ENCODE measurements at regions not wholly inside any gene's neighbourhood (a gene's known extent, or its start where the extent isn't known, plus 50 kb on each side); places are given as distances from the start of the nearest gene placed in this dataset.
"Not testable (repeated sequence)": the region's sequence is repeated elsewhere in the genome, so short reads cannot be mapped to it uniquely, and the experiment has no call there.

GRCh38 chrX:25522443-25523010, 506.8 kb upstream of the ARX start:
- H4K91ac ChIP-seq (ENCODE audit: insufficient read depth, low read depth, low read length); H3K9me1 ChIP-seq (ENCODE audit: insufficient read depth, low read length); H2BK5ac ChIP-seq (ENCODE audit: low read depth, low read length, poor library complexity, severe bottlenecking); H3K36me3 ChIP-seq (ENCODE audit: control insufficient read depth, insufficient read depth, low read length); H3K27ac ChIP-seq (ENCODE audit: insufficient read depth, low read length); H3K4ac ChIP-seq (ENCODE audit: low read depth, low read length); ATAC-seq (ENCODE audit: low read depth); H4K20me1 ChIP-seq (ENCODE audit: insufficient read depth, low read length); H2BK120ac ChIP-seq (ENCODE audit: low read depth, low read length); H4K5ac ChIP-seq (ENCODE audit: low read depth, low read length); H3K56ac ChIP-seq (ENCODE audit: extremely low read depth, insufficient read depth, low read length); H3K4me2 ChIP-seq (ENCODE audit: low read depth, low read length); dilution Hi-C loops (cut with HindIII; ENCODE audit: low sequenced_read_pairs, unreplicated experiment); H2AK5ac ChIP-seq (ENCODE audit: low read depth, low read length); POLR2A ChIA-PET (ENCODE audit: unreplicated experiment); H3K18ac ChIP-seq (ENCODE audit: low read depth, low read length); H3K23ac ChIP-seq (ENCODE audit: low read depth, low read length); H3K4me1 ChIP-seq (ENCODE audit: control insufficient read depth, insufficient read depth, low read length); H2AK9ac ChIP-seq (replicated peaks; ENCODE audit: low read depth, low read length, poor library complexity); CTCF ChIA-PET; H3K4me3 ChIP-seq (ENCODE audit: insufficient read depth, low read depth, low read length); BruUV-seq (replicated peaks); H3K27me3 ChIP-seq (ENCODE audit: control insufficient read depth, insufficient read depth, low read length); in situ Hi-C loops (cut with MboI; ENCODE audit: low sequenced_read_pairs); H2AFZ ChIP-seq (replicated peaks; ENCODE audit: low read length, poor library complexity); H3K9me3 ChIP-seq (ENCODE audit: control insufficient read depth, insufficient read depth, low read length); H3K14ac ChIP-seq (replicated peaks; ENCODE audit: low read depth, low read length); H3K79me1 ChIP-seq (ENCODE audit: low read depth in 1 of 2, low read length in 2 of 2); DNase-seq; H4K8ac ChIP-seq (ENCODE audit: low read depth in 2 of 2, low read length in 2 of 2); H3K9ac ChIP-seq (ENCODE audit: low read depth, low read length); H2BK15ac ChIP-seq (ENCODE audit: low read depth, low read length); H2BK20ac ChIP-seq (ENCODE audit: low read depth, low read length): not testable (repeated sequence)
- intact Hi-C loops (cut with micrococcal nuclease) = loop anchor here (5.0 to 10.0 kb wide), 2 partner anchors 202 to 1665 kb away; no protein-coding TSS in a partner anchor
- WGBS, 2 experiments (ENCODE audit: extremely low coverage in 2 of 2, insufficient read length in 1 of 2) = 91% methylated on average over 6 of the region's 20 CpGs; no CpG with 5 or more reads in 1 of the 2 experiments

Measured in IMR-90 (cell line).